Muscle layer of duodenum (tissue), 2 donors: ENCODE measurements at regions not wholly inside any gene's neighbourhood (a gene's known extent, or its start where the extent isn't known, plus 50 kb on each side); places are given as distances from the start of the nearest gene placed in this dataset.

Experiments used
- H3K27ac ChIP-seq: one replicate; pipeline ENCODE4 v1.7.0; 2013; ENCODE audit warnings: mild to moderate bottlenecking, low read length
- H3K27me3 ChIP-seq: one replicate; pipeline ENCODE4 v1.7.0; 2013; ENCODE audit warnings: low read depth, mild to moderate bottlenecking, control low read depth, low read length
- H3K36me3 ChIP-seq, 2 donors: one replicate each; pipeline ENCODE4 v1.7.0; 2013; ENCODE audit warnings: low read length in 2 of 2, control low read depth in 1 of 2, mild to moderate bottlenecking in 1 of 2; ENCODE audit not compliant: insufficient read depth in 2 of 2, control insufficient read depth in 1 of 2
- H3K4me1 ChIP-seq, 2 donors: one replicate each; pipeline ENCODE4 v1.7.0; 2013; ENCODE audit warnings: low read length in 2 of 2, mild to moderate bottlenecking in 2 of 2, control low read depth in 1 of 2, moderate library complexity in 1 of 2; ENCODE audit not compliant: insufficient read depth in 2 of 2, control insufficient read depth in 1 of 2
- H3K4me3 ChIP-seq, 2 donors: one replicate each; pipeline ENCODE4 v1.7.0; 2013; ENCODE audit warnings: low read length in 2 of 2, low read depth in 1 of 2, mild to moderate bottlenecking in 1 of 2
- H3K9me3 ChIP-seq, 2 donors: one replicate each; pipeline ENCODE4 v1.7.0; 2013; ENCODE audit warnings: low read length in 2 of 2, control low read depth in 1 of 2, mild to moderate bottlenecking in 1 of 2; ENCODE audit not compliant: control insufficient read depth in 1 of 2
- donor health status: healthy.

- no peaks in the 10 kb centered on the region for H3K27me3 ChIP-seq
- no peaks in the 10 kb centered on the region for H3K36me3 ChIP-seq
- no peaks in the 10 kb centered on the region for H3K4me1 ChIP-seq
- H3K4me3 ChIP-seq, result no peak overlapping the region
- peaks cover 3 to 21% of the 10 kb centered on the region in 2 donors for H3K9me3 ChIP-seq
- no peak overlapping the region for H3K27ac ChIP-seq
Measured at GRCh38 chr3:110965976-110966375, 105.6 kb upstream of the NECTIN3 start.

- Histone ChIP-seq H3K4me1 (no peaks in the 10 kb centered on the region), H3K27me3 (no peaks in the 10 kb centered on the region), H3K4me3 (no peak overlapping the region), H3K36me3 (no peaks in the 10 kb centered on the region), H3K27ac (no peak overlapping the region), H3K9me3 (peaks cover 3 to 21% of the 10 kb centered on the region in 2 donors)
Measured at GRCh38 chr3:110966966-110967663, 104.5 kb upstream of the NECTIN3 start.

GRCh38 chr3:110968076-110968475, 103.5 kb upstream of the NECTIN3 start:
- Histone ChIP-seq H3K4me3 (no peak overlapping the region), H3K9me3 (peaks cover 3 to 19% of the 10 kb centered on the region in 2 donors), H3K27ac (no peak overlapping the region), H3K27me3 (no peaks in the 10 kb centered on the region), H3K36me3 (no peaks in the 10 kb centered on the region), H3K4me1 (no peaks in the 10 kb centered on the region)

DNA sequence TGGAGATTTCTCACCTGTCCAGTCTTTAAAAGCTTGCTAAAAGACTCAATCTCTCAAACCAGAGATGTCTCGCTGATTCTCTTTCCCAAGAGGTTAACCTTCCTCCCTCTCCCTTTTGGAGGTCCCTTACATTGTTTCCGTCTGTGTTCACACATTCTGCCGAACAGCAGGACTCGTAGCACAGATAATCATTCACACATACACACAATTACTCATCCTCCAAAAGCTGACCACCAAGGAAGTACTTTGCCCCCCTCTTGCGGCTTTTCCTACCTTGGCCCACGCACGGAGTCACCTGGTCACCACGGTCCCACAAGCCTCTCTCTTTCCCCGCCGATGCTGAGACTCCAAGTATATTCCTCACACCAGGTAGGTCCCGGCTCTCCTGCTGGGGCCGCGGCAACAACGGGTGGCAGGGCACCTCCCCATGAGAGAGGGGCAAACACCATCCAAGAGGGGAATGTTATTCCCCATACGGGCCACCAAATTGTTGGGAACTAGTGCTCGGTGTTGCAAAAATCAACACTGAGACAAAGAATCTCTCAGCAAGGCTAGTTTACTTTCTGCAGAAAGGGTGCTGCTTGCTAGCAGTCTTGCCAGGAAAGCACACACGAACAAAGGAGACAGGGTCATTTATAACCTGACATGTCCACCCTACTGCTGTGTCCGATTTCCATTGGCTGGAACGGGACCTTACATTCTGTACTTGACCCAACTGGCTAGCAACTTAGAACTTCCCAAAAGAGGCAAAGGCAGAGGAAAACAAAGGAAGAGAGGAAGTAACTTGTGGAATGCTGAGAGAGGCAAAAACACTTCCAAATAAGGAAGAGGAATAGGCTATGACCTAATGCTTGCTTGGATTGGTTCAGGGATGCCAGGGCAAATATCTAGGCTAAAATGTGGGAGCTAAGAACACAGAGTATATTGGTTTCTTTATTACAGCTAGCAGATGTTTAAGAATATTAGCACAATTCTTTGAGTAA, 102.1 kb upstream of the NECTIN3 start:
- no peak overlapping the region for H3K27ac ChIP-seq
- no peak overlapping the region for H3K4me3 ChIP-seq
- no peaks in the 10 kb centered on the region for H3K36me3 ChIP-seq
- H3K27me3 ChIP-seq, result no peaks in the 10 kb centered on the region
- peaks cover 0 to 14% of the 10 kb centered on the region in 2 donors for H3K9me3 ChIP-seq
- no peaks in the 10 kb centered on the region for H3K4me1 ChIP-seq

- Histone ChIP-seq H3K4me1 (no peaks in the 10 kb centered on the region), H3K4me3 (no peak overlapping the region), H3K9me3 (peaks cover 0 to 10% of the 10 kb centered on the region in 2 donors), H3K36me3 (no peaks in the 10 kb centered on the region), H3K27ac (no peak overlapping the region), H3K27me3 (no peaks in the 10 kb centered on the region)
Measured at GRCh38 chr3:110971010-110971601, 100.5 kb upstream of the NECTIN3 start.

- peaks cover 0 to 10% of the 10 kb centered on the region in 2 donors for H3K9me3 ChIP-seq
- no peak overlapping the region for H3K27ac ChIP-seq
- H3K4me3 ChIP-seq, result no peak overlapping the region
- no peaks in the 10 kb centered on the region for H3K36me3 ChIP-seq
- no peaks in the 10 kb centered on the region for H3K27me3 ChIP-seq
- H3K4me1 ChIP-seq, result no peaks in the 10 kb centered on the region
Measured at GRCh38 chr3:110973263-110973895, 98.2 kb upstream of the NECTIN3 start.

DNA sequence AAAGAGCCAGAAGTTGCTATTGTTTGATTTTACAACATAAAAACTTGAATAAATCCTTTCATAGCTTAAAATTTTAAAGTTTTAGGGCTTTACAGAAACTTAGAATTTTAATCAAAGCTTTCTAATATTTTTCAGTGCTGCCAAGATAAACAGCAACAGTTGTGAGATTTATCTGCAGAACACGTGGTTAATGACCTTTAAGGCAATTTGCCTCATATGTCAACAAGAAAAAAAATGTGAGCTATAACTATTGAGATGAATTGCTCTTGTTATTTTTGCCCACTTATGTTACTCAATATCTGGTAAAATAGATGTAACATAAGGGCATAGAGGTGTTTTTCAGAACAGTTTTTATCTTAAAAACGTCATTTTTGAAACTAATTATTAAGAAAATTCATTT, 96.7 kb upstream of the NECTIN3 start:
- Histone ChIP-seq H3K27ac (no peak overlapping the region), H3K4me1 (no peaks in the 10 kb centered on the region)

DNA sequence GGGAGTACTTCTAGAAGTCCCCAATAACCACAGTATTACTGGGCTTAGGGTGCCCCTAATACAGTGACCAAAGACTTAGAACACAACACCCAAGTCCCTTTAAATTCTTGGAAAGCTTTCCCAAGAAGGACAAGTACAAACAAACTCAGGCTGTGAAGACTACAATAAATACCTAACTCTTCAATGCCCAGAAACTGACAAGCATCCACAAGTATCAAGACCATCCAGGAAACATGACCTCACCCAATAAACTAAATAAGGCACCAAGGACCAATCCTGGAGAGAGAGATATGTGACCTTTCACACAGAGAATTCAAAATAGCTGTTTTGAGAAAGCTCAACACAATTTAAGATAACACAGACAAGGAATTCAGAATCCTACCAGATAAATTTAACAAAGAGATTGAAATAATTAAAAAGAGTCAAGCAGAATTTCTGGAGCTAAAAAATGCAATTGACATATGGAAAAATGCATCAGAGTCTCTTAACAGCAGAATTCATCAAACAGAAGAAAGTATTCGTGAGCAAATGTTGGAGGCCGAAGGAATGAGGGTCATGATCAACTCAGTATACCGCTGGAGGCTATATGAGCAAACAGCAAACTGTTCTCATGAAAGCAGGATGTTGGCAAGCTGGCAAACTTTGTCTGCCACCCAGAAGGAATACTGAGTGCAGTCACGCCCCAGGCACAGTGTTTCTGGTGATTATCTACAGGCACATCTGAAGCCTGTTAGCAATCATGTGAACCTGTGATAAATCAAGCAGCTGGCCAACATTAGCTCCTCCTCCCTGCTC, 87.0 kb upstream of the NECTIN3 start:
- Histone ChIP-seq H3K9me3 (peaks cover 0 to 1% of the 10 kb centered on the region in 2 donors), H3K27ac (no peak overlapping the region), H3K36me3 (no peaks in the 10 kb centered on the region), H3K4me3 (no peak overlapping the region), H3K4me1 (no peaks in the 10 kb centered on the region), H3K27me3 (no peaks in the 10 kb centered on the region)

More for the DNA sequence above, 96.7 kb upstream of the NECTIN3 start:
- Histone ChIP-seq H3K4me3 (no peak overlapping the region), H3K27me3 (no peaks in the 10 kb centered on the region), H3K36me3 (no peaks in the 10 kb centered on the region), H3K9me3 (no peaks in the 10 kb centered on the region)

- H3K4me3 ChIP-seq, result no peak overlapping the region
Measured at GRCh38 chr3:110989446-110989845, 82.2 kb upstream of the NECTIN3 start.

DNA sequence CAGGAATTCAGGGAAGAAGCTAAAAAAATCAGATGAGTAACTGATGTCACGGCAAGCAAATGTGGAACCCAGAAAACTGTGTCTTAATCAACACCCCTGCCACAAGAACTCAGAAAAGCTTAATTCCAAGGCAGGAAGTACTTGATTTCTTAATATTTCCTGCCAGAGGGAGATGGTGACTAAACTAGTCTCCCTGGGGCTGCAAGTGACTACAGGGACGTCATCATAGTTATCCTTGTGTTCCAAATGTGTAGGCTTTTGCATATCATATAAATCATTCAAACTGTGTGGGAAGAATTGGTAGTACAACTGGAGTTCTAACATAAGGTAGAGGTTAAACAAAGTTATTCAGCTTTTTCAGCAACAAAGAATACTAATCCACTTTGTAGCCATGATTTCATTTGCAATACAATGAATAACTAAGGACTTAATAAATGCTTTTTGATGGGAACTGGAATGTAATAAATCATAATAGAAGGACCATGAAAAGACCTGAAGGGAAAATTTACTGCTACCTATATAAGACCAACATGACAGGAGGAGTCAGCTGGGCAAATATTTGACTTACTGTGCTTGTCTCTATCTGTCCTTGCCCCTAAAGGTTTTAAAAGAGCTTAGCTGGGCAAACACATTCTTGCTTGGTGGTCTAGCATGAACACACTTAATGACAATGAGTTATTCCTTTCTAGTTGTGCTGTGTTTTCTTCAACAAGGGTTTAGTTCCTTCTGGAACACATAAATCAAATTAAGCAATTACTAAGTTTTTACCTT, 76.0 kb upstream of the NECTIN3 start:
- no peaks in the 10 kb centered on the region for H3K36me3 ChIP-seq
- H3K27ac ChIP-seq, result no peak overlapping the region
- no peaks in the 10 kb centered on the region for H3K9me3 ChIP-seq
- no peaks in the 10 kb centered on the region for H3K4me1 ChIP-seq
- H3K27me3 ChIP-seq, result no peaks in the 10 kb centered on the region
- no peak overlapping the region for H3K4me3 ChIP-seq

More at GRCh38 chr3:110989446-110989845, 82.2 kb upstream of the NECTIN3 start:
- Histone ChIP-seq H3K27ac (no peak overlapping the region), H3K36me3 (no peaks in the 10 kb centered on the region), H3K27me3 (no peaks in the 10 kb centered on the region), H3K4me1 (no peaks in the 10 kb centered on the region), H3K9me3 (peaks cover 0 to 5% of the 10 kb centered on the region in 2 donors)
